ENCODE measurements at regions not wholly inside any gene's neighbourhood (a gene's known extent, or its start where the extent isn't known, plus 50 kb on each side); places are given as distances from the start of the nearest gene placed in this dataset.
A peak's percentile ranks its signal among the peaks of the same experiment; 100 is the strongest.

DNA sequence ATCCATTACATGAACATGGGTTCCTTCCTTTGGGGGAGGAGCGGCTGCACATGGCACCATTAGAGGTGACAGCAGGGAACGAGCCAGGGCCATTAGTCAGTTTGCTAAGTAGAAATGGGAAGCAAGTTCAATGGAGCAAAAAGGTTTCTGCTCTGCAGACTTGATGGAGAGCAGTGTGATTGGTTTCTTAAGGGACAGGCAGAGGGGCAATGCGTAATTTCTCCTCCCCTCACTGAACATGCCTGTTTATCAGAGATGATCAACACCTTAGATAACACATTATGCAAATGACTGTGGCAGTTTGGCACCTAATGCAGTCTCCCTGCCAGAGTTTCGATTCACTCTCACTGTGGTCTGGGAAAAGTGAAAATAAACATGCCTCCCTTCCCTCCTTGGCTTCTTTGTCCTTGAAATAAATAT lies 414.5 kb downstream of the STK39 start:
- H3K36me3 ChIP-seq (replicated peaks; ENCODE audit: low read depth, low read length): no peaks in the 10 kb centered on the region
- no peak overlapping the region for H2AFZ ChIP-seq (ENCODE audit: low read depth, low read length)
- H3K4me1 ChIP-seq (ENCODE audit: low read length): peaks cover 9% of the 10 kb centered on the region
- H3K27me3 ChIP-seq (ENCODE audit: low read depth, low read length): no peaks in the 10 kb centered on the region
- no peaks in the 10 kb centered on the region for H4K20me1 ChIP-seq (ENCODE audit: insufficient read depth, low read length)
- H3K9me3 ChIP-seq (ENCODE audit: insufficient read depth, low read length): no peaks in the 10 kb centered on the region
- H3K79me2 ChIP-seq (ENCODE audit: low read length): no peaks in the 10 kb centered on the region
- no peak overlapping the region for H3K27ac ChIP-seq (ENCODE audit: low read length)
- H3K9ac ChIP-seq (ENCODE audit: low read length): no peak overlapping the region
- no peak overlapping the region for H3K4me3 ChIP-seq (ENCODE audit: low read length)
- H3K4me2 ChIP-seq (ENCODE audit: low read length): peak overlapping the region; percentile 33
- no peak for TF ChIP-seq EZH2phosphoT487 (IDR thresholded peaks at IDR 0.05; ENCODE audit: low read depth)
- TF ChIP-seq, protein P1, sequence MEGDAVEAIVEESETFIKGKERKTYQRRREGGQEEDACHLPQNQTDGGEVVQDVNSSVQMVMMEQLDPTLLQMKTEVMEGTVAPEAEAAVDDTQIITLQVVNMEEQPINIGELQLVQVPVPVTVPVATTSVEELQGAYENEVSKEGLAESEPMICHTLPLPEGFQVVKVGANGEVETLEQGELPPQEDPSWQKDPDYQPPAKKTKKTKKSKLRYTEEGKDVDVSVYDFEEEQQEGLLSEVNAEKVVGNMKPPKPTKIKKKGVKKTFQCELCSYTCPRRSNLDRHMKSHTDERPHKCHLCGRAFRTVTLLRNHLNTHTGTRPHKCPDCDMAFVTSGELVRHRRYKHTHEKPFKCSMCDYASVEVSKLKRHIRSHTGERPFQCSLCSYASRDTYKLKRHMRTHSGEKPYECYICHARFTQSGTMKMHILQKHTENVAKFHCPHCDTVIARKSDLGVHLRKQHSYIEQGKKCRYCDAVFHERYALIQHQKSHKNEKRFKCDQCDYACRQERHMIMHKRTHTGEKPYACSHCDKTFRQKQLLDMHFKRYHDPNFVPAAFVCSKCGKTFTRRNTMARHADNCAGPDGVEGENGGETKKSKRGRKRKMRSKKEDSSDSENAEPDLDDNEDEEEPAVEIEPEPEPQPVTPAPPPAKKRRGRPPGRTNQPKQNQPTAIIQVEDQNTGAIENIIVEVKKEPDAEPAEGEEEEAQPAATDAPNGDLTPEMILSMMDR (IDR thresholded peaks at IDR 0.05; ENCODE audit: low read depth, low read length): no peak

DNA sequence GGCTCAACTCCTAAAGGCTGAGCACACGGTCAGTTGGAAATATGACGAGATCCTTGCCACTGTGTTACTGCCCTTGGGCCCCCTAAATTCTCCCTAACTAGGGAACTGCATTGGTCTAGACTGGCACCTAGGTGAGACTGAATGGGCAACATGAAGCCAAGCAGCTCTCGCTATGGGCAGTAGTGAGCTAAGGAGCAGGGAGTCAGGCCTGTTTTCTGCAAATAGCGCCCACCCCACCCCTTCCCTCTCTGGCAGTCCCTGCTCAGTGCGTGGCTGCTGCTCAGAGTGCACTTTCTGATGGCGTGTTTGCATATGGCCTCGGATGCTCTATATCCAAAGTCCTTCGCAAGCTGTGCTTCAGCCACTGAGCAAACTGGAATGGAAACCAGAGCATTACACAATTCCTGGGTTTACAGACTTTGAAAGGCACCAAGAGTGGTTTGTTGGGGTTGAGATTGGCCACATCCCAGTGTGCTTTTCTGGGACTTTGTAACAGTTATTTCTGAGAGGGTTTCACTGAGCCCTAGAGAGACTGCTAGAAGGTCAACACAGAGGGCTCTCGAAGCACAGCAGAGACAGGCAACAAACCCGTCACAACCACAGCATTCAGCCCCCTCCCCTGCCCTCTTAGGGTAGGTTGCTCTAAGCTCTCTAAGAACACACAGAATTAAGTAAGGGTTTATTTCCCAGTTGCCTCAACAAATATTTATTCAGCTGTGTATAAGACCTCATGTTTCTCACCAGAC lies 419.9 kb downstream of the STK39 start:
- Histone ChIP-seq H3K36me3 (replicated peaks; ENCODE audit: low read depth, low read length) (no peaks in the 10 kb centered on the region), H3K4me3 (ENCODE audit: low read length) (no peak overlapping the region), H3K27me3 (ENCODE audit: low read depth, low read length) (no peaks in the 10 kb centered on the region), H3K4me2 (ENCODE audit: low read length) (no peak overlapping the region), H2AFZ (ENCODE audit: low read depth, low read length) (no peak overlapping the region), H3K9me3 (ENCODE audit: insufficient read depth, low read length) (no peaks in the 10 kb centered on the region), H3K79me2 (ENCODE audit: low read length) (no peaks in the 10 kb centered on the region), H3K27ac (ENCODE audit: low read length) (no peak overlapping the region), H4K20me1 (ENCODE audit: insufficient read depth, low read length) (no peaks in the 10 kb centered on the region), H3K4me1 (ENCODE audit: low read length) (peaks cover 1% of the 10 kb centered on the region), H3K9ac (ENCODE audit: low read length) (no peak overlapping the region)
- no peak for TF ChIP-seq EZH2phosphoT487 (IDR thresholded peaks at IDR 0.05; ENCODE audit: low read depth)
- TF ChIP-seq, protein P1 (IDR thresholded peaks at IDR 0.05; ENCODE audit: low read depth, low read length): no peak

DNA sequence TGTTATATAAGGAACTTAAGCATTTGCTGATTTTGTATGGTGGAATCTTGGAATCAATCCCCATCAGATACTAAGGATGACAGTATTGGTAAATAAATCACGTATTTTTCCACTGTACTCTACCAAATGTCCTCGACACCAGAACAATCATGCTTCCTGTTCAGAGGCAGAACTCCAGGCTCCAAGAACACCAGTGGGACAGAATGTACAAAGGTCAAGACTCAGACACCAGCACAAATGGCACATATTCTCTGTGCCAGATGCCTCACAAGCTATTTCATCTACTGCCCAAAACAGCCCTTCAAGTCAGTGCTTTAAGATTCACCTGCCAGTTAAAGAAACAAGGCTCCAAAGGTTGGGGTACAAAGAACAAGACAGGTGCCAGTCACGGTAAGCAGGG lies 420.5 kb downstream of the STK39 start:
- no peaks in the 10 kb centered on the region for H3K36me3 ChIP-seq (replicated peaks; ENCODE audit: low read depth, low read length)
- TF ChIP-seq, protein P1 (IDR thresholded peaks at IDR 0.05; ENCODE audit: low read depth, low read length): no peak
- no peak for TF ChIP-seq EZH2phosphoT487 (IDR thresholded peaks at IDR 0.05; ENCODE audit: low read depth)
- H3K9me3 ChIP-seq (ENCODE audit: insufficient read depth, low read length): no peaks in the 10 kb centered on the region
- no peak overlapping the region for H2AFZ ChIP-seq (ENCODE audit: low read depth, low read length)
- no peak overlapping the region for H3K4me2 ChIP-seq (ENCODE audit: low read length)
- no peak overlapping the region for H3K9ac ChIP-seq (ENCODE audit: low read length)
- H3K79me2 ChIP-seq (ENCODE audit: low read length): no peaks in the 10 kb centered on the region
- no peak overlapping the region for H3K27ac ChIP-seq (ENCODE audit: low read length)
- no peaks in the 10 kb centered on the region for H3K4me1 ChIP-seq (ENCODE audit: low read length)
- no peaks in the 10 kb centered on the region for H4K20me1 ChIP-seq (ENCODE audit: insufficient read depth, low read length)
- H3K4me3 ChIP-seq (ENCODE audit: low read length): no peak overlapping the region
- H3K27me3 ChIP-seq (ENCODE audit: low read depth, low read length): no peaks in the 10 kb centered on the region

DNA sequence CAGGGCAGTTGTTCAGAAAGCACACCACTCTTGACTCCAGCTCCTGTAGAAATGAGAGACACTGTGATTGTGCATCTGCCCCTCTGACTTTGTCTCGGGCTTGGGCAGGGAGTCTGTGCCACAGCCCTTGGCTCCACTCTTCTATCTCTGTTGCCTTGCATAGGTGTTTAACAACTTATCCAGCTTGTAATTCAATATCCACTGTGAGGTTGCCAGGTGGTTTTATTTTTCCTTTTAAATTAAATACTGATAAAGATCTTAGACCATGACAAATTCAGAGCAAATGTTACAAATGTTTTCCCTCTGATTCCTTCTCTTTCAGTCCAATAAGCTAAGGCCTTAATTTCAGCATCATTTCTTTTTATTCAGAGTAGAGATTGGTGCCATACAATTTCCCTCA lies 421.7 kb downstream of the STK39 start:
- H3K36me3 ChIP-seq (replicated peaks; ENCODE audit: low read depth, low read length): no peaks in the 10 kb centered on the region
- H3K9me3 ChIP-seq (ENCODE audit: insufficient read depth, low read length): no peaks in the 10 kb centered on the region
- H3K4me3 ChIP-seq (ENCODE audit: low read length): no peak overlapping the region
- no peaks in the 10 kb centered on the region for H3K79me2 ChIP-seq (ENCODE audit: low read length)
- H3K27me3 ChIP-seq (ENCODE audit: low read depth, low read length): no peaks in the 10 kb centered on the region
- H3K4me1 ChIP-seq (ENCODE audit: low read length): no peaks in the 10 kb centered on the region
- H3K27ac ChIP-seq (ENCODE audit: low read length): no peak overlapping the region
- no peaks in the 10 kb centered on the region for H4K20me1 ChIP-seq (ENCODE audit: insufficient read depth, low read length)
- TF ChIP-seq EZH2phosphoT487 (IDR thresholded peaks at IDR 0.05; ENCODE audit: low read depth): no peak
- TF ChIP-seq, protein P1 (IDR thresholded peaks at IDR 0.05; ENCODE audit: low read depth, low read length): no peak
- no peak overlapping the region for H3K4me2 ChIP-seq (ENCODE audit: low read length)
- H3K9ac ChIP-seq (ENCODE audit: low read length): no peak overlapping the region
- H2AFZ ChIP-seq (ENCODE audit: low read depth, low read length): no peak overlapping the region

Measured in OCI-LY3 (cell line).